Femur (tissue), 1 donor: ENCODE measurements at regions not wholly inside any gene's neighbourhood (a gene's known extent, or its start where the extent isn't known, plus 50 kb on each side); places are given as distances from the start of the nearest gene placed in this dataset.

Experiments used
- DNase-seq: peaks from one replicate; pipeline ENCODE4 v3.0.0-alpha.2; 2017

DNA sequence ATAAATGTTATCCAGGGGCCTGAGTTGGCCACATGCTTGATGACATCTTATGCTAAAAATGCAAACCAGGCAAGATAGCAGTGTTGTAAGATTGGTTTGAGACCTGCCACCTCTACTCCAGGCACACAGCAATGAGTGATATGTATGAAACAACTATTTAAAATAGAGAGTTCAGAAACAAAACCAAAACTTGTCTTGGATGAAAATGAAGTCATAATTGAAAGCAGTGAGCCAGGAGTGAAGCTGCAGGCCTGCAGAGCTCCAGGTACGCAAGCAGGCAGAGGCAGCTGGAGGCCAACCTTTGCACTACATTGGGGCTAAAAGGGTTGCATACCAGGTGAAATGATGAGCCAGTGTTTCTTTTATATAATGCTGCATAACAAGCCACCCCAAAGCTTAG is 89.2 kb upstream of the SPATS2L start:
- DNase-seq: no peak

DNA sequence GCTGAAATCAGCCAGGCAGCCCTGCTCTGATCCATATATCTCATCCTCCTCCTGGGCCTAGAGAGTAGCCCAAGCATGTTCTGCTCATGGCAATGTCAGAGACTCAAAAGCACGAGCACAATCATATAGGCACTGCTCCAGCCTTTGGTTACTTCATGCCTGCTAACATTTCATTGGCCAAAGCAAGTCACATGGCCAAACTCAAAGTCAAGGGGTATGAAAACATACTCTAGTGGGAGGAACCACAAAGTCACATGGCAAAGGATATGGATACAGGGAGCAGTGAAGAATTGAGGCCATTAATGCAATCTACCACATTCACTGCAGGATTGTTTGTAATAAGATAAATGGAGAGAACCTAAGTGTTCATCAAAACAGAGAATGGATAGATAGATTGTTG is 87.8 kb upstream of the SPATS2L start:
- no peak for DNase-seq

DNA sequence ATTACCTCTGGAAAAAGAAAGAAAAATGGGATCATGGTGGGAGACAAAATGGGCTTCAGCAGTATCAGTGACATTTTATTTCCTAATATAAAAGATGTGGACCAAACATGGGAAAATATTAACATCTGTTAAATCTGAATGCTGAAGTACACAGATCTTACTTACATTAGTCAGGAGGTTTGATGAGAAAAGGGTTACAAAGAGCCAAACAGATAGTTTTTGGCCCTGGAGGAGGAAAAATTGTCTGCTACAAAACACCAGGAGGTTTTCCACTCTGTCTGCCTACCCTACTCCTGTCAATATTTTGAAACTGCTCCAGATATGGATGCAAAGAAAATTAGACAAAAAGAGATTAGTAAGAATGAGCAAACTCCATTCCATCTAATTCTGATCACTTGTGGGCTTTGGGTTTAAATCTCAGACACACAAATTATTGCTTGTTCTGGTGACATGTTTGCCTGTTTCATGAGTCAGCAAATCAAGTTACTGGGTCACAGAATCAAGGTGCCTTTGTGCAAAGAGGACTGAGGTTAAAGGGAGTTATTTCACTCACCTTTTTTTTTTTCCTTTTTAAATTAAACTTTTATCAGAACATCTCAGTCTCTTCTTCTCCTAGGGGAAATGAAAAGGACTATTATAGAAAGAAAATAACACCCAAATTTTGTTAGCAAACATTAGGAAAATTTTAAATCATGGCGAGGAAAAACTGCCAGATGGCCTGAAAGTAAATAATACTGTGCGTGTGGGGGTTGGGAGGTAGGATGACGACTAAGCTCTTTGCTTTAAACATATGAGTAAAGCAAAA is 87.0 kb upstream of the SPATS2L start:
- no peak for DNase-seq

DNA sequence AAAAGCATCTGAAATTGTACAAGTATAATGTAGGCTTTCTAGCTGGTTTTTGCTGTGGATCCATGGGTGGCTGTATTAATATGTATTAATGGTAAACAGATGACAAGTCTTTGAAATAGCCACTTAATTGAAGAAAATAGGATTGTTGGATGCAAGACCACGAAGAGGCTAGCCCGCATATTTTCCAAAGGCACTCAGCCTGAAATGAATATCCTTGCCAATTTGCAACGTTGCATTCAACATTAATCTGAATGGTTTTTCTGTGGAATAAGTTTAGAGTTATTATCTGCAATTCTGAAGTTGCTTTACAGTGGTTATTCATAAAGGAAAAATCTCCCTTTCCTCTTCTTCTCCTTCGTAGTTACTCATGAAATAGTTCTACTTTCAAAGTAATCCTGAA is 86.2 kb upstream of the SPATS2L start:
- no peak for DNase-seq

DNA sequence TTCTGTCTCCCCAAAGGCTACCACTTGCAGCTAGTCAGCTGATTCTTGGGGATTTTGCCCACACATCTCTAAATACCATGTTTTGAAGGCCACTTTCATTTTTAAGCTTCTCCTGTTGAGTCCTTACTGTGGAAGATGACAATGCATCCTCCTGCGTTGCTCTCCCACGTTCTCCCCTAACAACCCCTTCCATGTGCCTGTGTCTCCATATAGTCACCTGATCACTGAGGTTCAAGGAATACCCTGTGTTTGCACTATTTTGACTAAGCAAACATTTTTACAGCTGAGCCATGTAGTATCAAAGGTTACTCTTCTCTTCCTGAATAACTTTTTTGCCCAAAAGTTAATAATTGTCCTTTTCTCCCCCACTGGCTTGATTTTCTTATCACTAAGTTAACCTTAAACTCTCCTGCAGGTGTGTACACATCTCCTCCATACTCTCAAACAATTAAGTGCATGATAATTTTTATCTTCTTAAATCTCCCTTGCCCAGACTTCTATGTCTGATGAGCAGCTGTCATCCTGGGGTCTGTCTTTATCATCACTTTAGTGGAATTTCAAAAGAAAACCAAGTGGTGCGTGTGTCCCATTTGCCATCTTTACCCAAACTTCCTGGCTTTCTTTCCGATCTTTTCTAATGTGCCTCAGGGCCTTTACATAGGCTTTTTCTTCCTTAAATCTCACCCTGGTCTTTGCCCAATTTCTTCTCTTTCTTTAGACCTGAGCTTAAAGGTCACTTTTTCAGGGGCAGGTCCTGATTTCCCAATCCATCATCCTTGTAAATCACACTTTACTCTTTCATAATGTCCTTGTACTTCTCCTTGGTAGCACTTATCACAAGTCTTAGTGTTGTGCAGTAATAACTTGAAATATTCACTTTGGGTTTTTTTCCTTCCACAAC is 85.2 kb upstream of the SPATS2L start:
- no peak for DNase-seq

DNA sequence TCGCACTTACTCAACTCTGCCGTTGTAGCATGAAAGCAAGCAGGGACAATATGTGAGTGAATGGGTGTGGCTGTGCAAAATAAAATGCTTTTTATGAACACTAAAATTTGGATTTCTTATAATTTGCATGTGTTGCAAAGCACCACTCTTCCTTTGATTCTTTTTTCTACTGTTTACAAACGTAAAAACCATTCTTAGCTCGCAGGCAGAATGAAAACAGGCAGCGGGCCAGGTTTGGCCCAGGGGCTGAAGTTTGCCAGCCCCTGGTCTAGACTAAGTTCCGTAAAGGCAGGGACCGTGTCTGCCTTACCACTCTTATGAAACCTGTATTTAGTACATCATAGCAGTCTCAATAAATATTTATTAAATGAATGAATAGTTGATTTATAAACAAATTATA is 83.7 kb upstream of the SPATS2L start:
- DNase-seq: peak; percentile 47

DNA sequence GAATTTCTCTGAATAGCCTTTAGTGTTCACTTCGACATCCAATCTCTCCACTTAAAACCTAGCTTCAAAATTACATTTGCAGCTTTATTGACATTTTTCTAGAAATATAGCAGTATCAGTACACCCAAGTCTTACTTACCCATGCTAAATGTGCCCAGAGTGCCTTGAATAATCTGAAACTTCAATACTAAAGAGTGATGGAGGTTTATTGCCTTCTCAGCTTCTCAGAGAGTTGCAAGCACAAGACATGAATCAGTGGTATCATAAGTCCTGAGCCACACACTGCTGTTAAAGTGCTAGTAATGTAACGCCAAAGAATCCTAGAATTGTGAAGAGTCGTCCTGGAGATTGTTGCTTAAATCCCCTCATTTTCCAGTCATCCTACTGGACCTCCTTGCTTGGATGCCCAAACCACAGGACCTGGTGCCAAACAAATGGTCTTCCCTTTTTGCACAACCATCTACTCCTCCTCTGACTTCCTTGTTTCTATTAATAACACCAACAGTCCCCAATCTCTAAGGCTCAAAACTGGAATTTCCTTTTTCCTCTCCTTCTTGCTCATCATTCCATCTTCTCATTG is 83.2 kb upstream of the SPATS2L start:
- peak; percentile 50 for DNase-seq

DNA sequence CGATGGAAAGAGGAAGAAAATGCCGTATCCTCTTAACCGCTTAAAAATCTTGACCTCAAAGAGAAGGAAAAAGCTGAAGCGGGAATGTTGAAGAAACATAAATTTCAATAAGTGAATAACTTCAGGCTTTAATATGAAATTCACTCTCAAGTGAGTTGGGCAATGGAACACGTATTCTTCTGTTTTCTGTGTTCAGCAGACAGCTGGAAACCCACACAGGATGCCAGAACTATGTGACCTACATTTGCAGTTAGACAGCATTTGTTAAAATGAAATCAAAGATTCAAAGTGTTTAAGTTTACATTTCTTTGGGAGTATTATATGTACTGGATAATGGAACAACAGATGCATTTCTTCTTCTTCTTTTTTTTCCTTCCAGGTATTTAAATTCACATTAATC is 80.5 kb upstream of the SPATS2L start:
- peak; percentile 76 for DNase-seq

DNA sequence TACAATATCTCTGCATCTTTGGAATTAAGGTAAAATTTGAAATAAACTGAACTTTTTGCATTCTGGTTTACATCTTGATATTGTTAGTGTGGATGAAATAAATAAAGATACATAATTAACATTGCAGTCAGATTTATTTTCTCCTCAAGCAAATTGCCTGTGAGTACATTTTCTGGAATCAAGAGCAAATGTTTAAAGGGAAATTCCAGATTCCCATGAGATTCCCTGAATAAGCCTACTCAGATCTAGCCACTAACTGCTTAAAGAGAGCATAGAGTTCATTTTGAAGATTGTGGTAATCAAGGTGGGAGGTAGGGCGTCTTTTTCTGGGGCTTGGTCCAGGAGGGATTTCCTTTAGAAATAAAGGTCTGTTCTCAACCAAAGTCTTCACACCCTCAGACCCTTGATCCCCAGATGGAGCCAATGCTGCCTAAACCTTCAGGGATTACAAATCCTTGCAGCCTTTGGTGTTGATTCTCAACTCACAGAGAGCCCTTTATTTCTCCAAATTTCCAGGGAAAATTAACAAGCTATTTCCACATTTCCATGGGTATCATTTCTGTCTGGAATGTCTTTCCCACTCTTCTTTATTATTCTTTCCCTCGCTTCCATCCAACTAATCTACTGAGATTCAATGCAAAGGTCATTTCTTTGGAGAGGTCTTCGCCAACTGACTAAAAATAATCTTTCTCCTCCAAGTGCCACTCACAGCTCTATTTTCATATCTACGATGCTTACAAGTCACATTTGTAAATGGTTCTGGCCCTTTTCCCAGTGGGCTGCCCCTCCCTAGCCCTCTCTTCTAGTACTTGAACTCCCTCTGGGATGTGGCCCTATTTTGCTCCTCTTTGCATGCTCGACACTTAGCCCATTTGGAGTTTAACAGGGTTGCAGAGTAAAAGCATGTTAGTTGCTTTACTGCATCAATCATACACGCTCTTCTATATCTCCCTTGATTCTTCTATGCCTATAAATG is 79.8 kb upstream of the SPATS2L start:
- no peak for DNase-seq

DNA sequence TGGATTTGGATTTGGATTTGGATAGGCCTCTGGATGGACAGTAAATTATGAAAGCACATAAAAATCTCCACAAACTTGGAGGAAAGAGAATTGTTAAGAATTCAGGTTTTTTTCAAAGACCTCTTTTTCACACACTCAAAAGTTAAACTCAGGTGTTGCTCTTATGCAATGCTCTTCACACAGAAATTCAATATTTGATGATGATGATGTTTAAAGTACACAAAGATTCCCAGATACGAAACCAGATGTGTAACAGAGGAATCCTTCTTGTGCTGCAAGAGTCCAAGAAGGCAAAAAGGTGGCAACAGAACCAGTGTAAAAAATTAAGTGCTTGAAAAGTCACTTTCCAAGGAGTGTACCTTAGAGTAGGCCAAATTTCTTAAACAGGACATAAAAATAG is 75.8 kb upstream of the SPATS2L start:
- DNase-seq: no peak

DNA sequence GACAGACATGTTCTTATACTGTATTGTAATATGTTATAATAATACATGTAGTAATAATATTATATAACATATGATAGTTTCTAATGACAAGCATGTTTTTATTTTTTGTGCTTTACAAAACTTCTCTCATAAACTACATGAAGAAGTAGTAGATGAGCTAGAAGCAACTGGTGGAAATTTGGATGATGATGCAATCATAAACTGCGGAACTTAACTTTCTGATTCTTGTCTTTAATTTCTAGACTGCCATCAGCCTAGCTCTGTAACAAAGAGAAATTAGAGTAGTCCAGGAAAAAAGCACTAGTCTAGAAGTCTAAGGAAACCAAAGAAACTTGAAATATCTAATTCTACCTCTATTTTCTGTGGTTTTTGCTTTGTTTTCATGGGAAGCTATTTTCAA is 71.0 kb upstream of the SPATS2L start:
- DNase-seq: no peak

DNA sequence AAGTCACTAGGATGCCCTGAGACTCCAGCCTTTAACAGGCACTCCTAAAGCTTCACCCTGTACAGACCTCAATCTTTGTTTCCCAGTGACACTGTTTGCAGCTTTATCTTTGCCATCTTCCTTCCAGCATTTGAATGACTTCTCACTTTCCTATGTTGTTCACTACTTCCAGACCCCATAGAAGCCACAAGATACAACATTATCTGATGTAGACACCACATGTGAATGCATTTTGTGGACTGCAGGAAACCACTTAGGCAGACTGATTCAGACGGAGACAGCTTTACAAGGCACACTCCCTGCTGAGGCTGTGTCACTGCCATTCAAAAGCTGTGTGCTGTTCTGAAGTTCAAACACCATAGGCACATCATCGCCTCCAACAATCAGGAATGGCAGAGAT is 67.3 kb upstream of the SPATS2L start:
- DNase-seq: no peak

DNA sequence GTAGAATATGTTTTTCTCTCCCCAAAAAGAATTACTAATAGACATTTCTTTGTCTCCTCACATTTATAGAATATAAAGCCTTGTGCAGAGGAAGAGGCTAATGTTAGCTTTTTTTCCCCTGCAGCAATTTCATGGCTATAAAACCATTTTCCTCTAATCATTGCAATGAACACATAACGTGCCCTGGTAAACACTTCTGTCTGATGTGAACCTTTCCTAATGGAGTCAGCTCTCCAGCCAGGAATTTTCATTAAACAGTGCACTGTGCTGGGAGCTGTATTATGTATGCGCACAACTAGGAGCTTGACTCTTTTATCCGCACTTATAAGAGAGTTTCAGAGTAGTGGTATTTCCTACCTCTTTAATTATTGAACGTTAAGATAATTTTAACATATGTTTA is 63.9 kb upstream of the SPATS2L start:
- no peak for DNase-seq

DNA sequence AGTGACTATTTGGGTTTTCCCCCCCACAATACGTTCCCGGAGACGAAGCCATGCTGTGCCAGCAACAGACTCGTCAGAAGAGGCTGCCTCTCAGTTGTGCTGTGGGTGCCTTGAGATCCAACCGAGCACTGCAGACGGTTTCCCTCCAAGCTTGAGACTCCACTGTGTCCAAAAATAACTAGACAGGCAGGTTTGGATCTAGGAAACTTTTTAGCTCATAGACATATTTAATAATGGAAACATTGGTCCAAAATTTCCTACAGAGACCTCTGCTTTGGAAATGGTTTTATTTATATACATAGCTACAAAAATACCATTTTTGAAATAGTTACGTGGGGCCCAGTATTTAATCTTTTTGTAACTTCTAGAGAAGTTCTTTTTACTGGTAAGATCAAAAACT is 63.1 kb upstream of the SPATS2L start:
- DNase-seq: peak; percentile 48

DNA sequence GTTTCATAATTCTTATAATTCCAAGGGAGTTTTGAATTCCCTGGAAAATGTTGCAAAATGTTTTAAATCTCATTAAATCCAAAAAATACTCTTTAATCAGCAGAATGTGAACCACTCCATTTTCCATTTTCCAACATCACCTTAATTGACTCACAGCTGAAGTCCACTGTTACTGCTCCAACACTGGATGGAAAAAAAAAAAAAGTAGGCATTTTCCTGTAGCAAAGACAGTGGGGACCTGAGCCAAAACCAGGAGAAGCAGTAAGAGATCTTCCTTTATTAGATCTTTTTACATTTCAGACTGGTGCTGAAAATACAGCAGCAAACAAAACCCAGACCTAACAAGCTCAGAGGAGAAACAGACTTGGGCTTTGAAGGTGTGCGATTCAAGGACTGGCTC is 62.4 kb upstream of the SPATS2L start:
- no peak for DNase-seq

DNA sequence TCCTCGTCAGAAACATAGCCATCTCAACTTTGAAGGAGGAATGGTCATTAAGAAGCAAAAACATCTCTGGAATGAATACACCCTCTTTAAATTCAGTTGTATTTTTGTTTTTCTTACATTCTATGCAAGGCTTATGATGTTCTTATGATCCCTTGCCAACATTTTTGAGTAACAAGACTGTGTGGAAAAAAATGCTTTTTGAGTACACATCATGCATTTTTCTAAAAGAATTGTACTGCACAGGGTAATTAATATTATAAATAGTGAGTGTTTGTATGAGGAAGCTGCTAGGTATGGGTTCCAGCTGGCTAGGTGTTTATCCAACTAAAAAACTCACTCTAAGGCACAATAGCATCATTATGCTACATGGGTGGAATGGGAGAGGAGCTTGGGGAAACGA is 59.0 kb upstream of the SPATS2L start:
- DNase-seq: no peak

DNA sequence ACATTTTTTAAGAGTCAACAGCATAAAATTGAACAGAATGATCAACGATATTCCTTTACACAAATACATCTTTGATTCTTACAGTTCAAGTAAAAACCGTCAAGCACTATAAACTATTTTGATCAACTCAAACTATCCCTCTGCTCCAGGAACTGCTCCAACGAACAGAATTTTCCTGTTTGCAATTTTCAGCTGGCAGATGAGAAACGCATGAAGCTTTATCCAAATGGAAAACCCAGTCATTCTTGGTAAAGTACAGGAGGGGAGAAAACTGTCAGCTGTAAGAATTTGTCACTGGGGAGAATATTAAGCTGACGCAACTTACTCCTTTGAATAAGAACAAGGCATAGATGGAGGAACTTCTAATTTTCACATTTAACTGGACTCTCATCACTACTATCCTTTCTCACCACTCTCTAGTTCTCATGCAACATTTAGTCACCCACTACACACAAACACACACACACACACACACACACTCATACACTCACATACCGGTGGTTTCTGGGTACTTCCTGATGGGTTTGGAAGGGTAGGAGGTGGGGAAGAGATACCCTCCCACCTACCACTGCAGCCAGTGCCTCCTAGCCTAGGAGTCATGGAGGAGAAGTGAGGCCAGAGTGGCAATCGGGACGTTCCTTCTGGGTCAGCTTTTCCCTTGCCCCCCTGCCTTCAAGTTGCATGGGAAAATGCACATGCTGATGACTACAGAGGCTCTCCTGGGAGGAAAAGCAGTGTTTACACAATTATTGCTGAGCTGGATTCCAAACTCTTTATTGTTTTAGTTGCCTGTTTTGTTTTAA is 54.0 kb upstream of the SPATS2L start:
- peak; percentile 66 for DNase-seq

DNA sequence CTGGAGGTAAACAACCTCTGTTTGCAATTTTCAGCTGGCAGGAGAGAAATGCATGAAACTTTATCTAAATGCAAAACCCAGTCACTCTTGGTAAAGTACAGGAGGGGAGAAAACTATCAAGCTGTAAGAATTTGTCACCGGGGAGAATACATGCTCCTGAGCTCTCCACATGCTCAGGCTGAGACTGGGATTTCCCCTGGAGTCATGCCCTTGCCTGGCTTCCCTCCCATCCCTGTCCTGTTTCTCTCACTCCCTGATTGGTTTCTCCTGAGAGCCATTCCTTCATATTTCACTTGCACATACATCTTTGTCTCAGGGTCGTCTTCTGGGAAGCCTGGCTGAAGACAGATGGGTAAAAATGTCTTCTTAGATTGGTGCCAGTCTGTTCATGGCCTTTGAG is 52.9 kb upstream of the SPATS2L start:
- no peak for DNase-seq

DNA sequence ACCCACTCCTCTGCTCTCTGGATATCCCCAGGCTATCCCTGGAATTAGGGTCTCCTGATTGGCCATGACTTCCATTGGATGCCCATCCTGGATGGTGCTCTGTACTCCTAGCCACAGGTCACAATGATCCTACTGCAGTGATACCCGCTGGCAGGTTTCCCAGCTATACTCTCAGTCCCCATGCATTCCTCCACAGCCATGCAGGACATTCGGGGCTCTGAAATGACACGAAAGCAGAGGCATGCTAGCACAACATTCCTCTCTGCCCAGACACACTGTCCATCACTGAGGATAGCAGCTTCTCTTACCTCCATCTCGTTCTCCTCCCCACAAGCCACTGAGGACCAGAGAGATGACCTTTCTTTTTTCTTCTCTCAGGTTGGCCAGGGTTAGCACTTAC is 51.7 kb upstream of the SPATS2L start:
- no peak for DNase-seq

DNA sequence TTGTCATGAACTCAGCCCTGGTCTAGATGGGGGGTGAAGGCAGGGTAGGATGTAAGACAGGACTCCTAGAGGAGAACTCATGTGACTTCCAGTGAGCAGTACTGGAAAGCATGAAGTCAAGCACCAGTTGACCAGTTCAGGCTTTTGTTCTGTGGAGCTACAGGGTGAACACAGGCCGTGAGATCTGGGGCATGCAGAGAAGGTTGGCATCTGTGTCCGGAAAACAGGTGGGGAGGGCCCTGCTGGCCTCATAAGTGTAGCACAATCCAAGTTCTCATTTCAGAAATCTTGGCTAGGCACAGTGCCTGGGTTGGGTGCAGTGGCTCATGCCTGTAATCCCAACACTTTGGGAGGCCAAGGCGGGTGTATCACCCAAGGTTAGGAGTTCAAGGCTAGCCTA is 50.9 kb upstream of the SPATS2L start:
- no peak for DNase-seq
